HUES6 (cell line): ENCODE measurements at regions not wholly inside any gene's neighbourhood (a gene's known extent, or its start where the extent isn't known, plus 50 kb on each side); places are given as distances from the start of the nearest gene placed in this dataset.

Experiments
- H3K27ac ChIP-seq: 2 replicates; pipeline ENCODE4 v1.7.0; 2013; ENCODE audit warnings: low read depth, mild to moderate bottlenecking, low read length, inconsistent platforms
- H3K27me3 ChIP-seq: 2 replicates; pipeline ENCODE4 v1.6.1; 2013; ENCODE audit warnings: low read length; ENCODE audit not compliant: control insufficient read depth, insufficient read depth
- H3K36me3 ChIP-seq: 2 replicates; pipeline ENCODE4 v1.6.1; 2013; ENCODE audit warnings: low read length; ENCODE audit not compliant: control insufficient read depth, insufficient read depth
- H3K4me1 ChIP-seq: 2 replicates; pipeline ENCODE4 v1.6.1; 2013; ENCODE audit warnings: low read length; ENCODE audit not compliant: control insufficient read depth, insufficient read depth
- H3K4me3 ChIP-seq: 2 replicates; pipeline ENCODE4 v1.5.1; 2013; ENCODE audit warnings: low read depth, low read length
- H3K9ac ChIP-seq: one replicate; pipeline ENCODE4 v1.6.1; 2013; ENCODE audit warnings: mild to moderate bottlenecking, low read length
- H3K9me3 ChIP-seq: 2 replicates; pipeline ENCODE4 v1.6.1; 2013; ENCODE audit warnings: low read depth, low read length; ENCODE audit not compliant: control insufficient read depth, insufficient read depth

- Histone ChIP-seq H3K9ac (no peak overlapping the region), H3K36me3 (no peaks in the 10 kb centered on the region), H3K4me1 (0 out of 2 replicates have a peak, but pooled peaks cover 3% of the 10 kb centered on the region), H3K27me3 (no peaks in the 10 kb centered on the region), H3K9me3 (no peaks in the 10 kb centered on the region), H3K4me3 (no peak overlapping the region), H3K27ac (no peak overlapping the region)
Observed at GRCh38 chr1:87720561-87720960, 391.9 kb downstream of the LMO4 start.

GRCh38 chr1:87723193-87723592 lies 394.5 kb downstream of the LMO4 start:
- Histone ChIP-seq H3K9ac (no peak overlapping the region), H3K36me3 (no peaks in the 10 kb centered on the region)

GRCh38 chr1:87728169-87728568 lies 399.5 kb downstream of the LMO4 start:
- Histone ChIP-seq H3K4me1 (no peaks in the 10 kb centered on the region; the same call in 1 of the 2 replicates), H3K9ac (no peak overlapping the region), H3K4me3 (no peak overlapping the region), H3K9me3 (no peaks in the 10 kb centered on the region), H3K27me3 (no peaks in the 10 kb centered on the region), H3K27ac (no peak overlapping the region), H3K36me3 (no peaks in the 10 kb centered on the region)

More at GRCh38 chr1:87723193-87723592, 394.5 kb downstream of the LMO4 start:
- H3K9me3 ChIP-seq: no peaks in the 10 kb centered on the region
- H3K4me3 ChIP-seq: no peak overlapping the region
- H3K4me1 ChIP-seq: 0 out of 2 replicates have a peak, but pooled peaks cover 3% of the 10 kb centered on the region
- H3K27me3 ChIP-seq: no peaks in the 10 kb centered on the region
- H3K27ac ChIP-seq: peak overlapping the region; percentile 20; the same call in 1 of the 2 replicates

- Histone ChIP-seq H3K4me3 (no peak overlapping the region), H3K27me3 (no peaks in the 10 kb centered on the region), H3K27ac (no peak overlapping the region), H3K4me1 (peaks cover 2% of the 10 kb centered on the region; the same call in 1 of the 2 replicates), H3K9ac (no peak overlapping the region), H3K36me3 (no peaks in the 10 kb centered on the region), H3K9me3 (no peaks in the 10 kb centered on the region)
Observed at GRCh38 chr1:87730274-87731216, 401.9 kb downstream of the LMO4 start.

GRCh38 chr1:87733386-87733785 lies 404.7 kb downstream of the LMO4 start:
- no peaks in the 10 kb centered on the region for H3K9me3 ChIP-seq
- no peak overlapping the region for H3K27ac ChIP-seq
- no peak overlapping the region for H3K9ac ChIP-seq
- H3K36me3 ChIP-seq: no peaks in the 10 kb centered on the region
- H3K4me3 ChIP-seq: no peak overlapping the region
- H3K27me3 ChIP-seq: no peaks in the 10 kb centered on the region
- H3K4me1 ChIP-seq: peaks cover 5% of the 10 kb centered on the region; the same call in 1 of the 2 replicates

GRCh38 chr1:87735750-87736149 lies 407.1 kb downstream of the LMO4 start:
- no peak overlapping the region for H3K9ac ChIP-seq
- no peaks in the 10 kb centered on the region for H3K27me3 ChIP-seq
- no peak overlapping the region for H3K4me3 ChIP-seq
- H3K36me3 ChIP-seq: no peaks in the 10 kb centered on the region
- no peaks in the 10 kb centered on the region for H3K9me3 ChIP-seq
- no peak overlapping the region for H3K27ac ChIP-seq
- H3K4me1 ChIP-seq: peaks cover 5% of the 10 kb centered on the region; the same call in 1 of the 2 replicates

GRCh38 chr1:87739141-87739540 lies 410.5 kb downstream of the LMO4 start:
- H3K9ac ChIP-seq: no peak overlapping the region
- H3K27ac ChIP-seq: no peak overlapping the region
- peaks cover 5% of the 10 kb centered on the region; the same call in 1 of the 2 replicates for H3K4me1 ChIP-seq
- H3K9me3 ChIP-seq: no peaks in the 10 kb centered on the region
- H3K4me3 ChIP-seq: no peak overlapping the region
- no peaks in the 10 kb centered on the region for H3K27me3 ChIP-seq
- no peaks in the 10 kb centered on the region for H3K36me3 ChIP-seq

GRCh38 chr1:87739704-87740103 lies 411.0 kb downstream of the LMO4 start:
- Histone ChIP-seq H3K27me3 (no peaks in the 10 kb centered on the region), H3K9me3 (no peaks in the 10 kb centered on the region), H3K9ac (no peak overlapping the region), H3K4me1 (peaks cover 5% of the 10 kb centered on the region; the same call in 1 of the 2 replicates), H3K4me3 (no peak overlapping the region), H3K27ac (no peak overlapping the region), H3K36me3 (no peaks in the 10 kb centered on the region)

GRCh38 chr1:87743256-87743655 lies 414.6 kb downstream of the LMO4 start:
- no peak overlapping the region for H3K27ac ChIP-seq
- H3K4me3 ChIP-seq: no peak overlapping the region
- no peaks in the 10 kb centered on the region for H3K9me3 ChIP-seq
- no peaks in the 10 kb centered on the region for H3K36me3 ChIP-seq
- no peak overlapping the region for H3K9ac ChIP-seq
- no peaks in the 10 kb centered on the region for H3K27me3 ChIP-seq
- H3K4me1 ChIP-seq: no peaks in the 10 kb centered on the region

GRCh38 chr1:87744056-87744455 lies 415.4 kb downstream of the LMO4 start:
- no peaks in the 10 kb centered on the region for H3K36me3 ChIP-seq
- H3K4me1 ChIP-seq: no peaks in the 10 kb centered on the region
- H3K9ac ChIP-seq: no peak overlapping the region
- no peak overlapping the region for H3K4me3 ChIP-seq
- no peaks in the 10 kb centered on the region for H3K9me3 ChIP-seq
- no peaks in the 10 kb centered on the region for H3K27me3 ChIP-seq
- H3K27ac ChIP-seq: no peak overlapping the region

- Histone ChIP-seq H3K27me3 (no peaks in the 10 kb centered on the region), H3K4me3 (no peak overlapping the region), H3K4me1 (no peaks in the 10 kb centered on the region), H3K27ac (no peak overlapping the region), H3K9ac (no peak overlapping the region), H3K36me3 (no peaks in the 10 kb centered on the region), H3K9me3 (no peaks in the 10 kb centered on the region)
Observed at GRCh38 chr1:87744763-87745162, 416.1 kb downstream of the LMO4 start.
